T-cell (primary cell): ENCODE measurements at regions not wholly inside any gene's neighbourhood (a gene's known extent, or its start where the extent isn't known, plus 50 kb on each side); places are given as distances from the start of the nearest gene placed in this dataset.

ENCODE experiments used
- ATAC-seq, 4 experiments: fragments of 200-7000 bp in 3 of 4; fragments of 150-1000 bp in 1 of 4; cut with Tn5 transposase; replicated peaks in 1 of 4; 1 replicate in 3 of 4; 2 replicates in 1 of 4; pipeline ENCODE4 v1.10.0; 2021; ENCODE audit warnings: moderate library complexity in 3 of 4, mild to moderate bottlenecking in 2 of 4, moderate number of reproducible peaks in 1 of 4
- CTCF ChIA-PET, 2 donors: fragments of 300-600 bp; sonication (Branson Sonifier 250); formaldehyde crosslinking; loops; one replicate each; lab custom pipeline; 2022; ENCODE audit warnings: antibody characterized with exemption in 2 of 2; lab: Charles Lee
- POLR2A ChIA-PET, 2 donors: fragments of 300-600 bp; sonication (Branson Sonifier 250); formaldehyde crosslinking; loops; one replicate each; lab custom pipeline; 2022; ENCODE audit warnings: antibody characterized with exemption in 2 of 2; lab: Charles Lee
- DNase-seq, 35 experiments: peaks; one replicate each; pipeline versions ENCODE4 v3.0.0 to v3.0.0-alpha.2; 2013 to 2023
- H3K27ac ChIP-seq: one replicate; pipeline ENCODE4 v1.5.1; 2013; ENCODE audit warnings: low read length
- H3K27me3 ChIP-seq, 2 experiments: replicated peaks in 1 of 2; 1 replicate in 1 of 2; 2 replicates in 1 of 2; pipeline versions ENCODE4 v1.6.1 to v1.7.0; 2013; ENCODE audit warnings: low read length in 1 of 2, mixed read lengths in 1 of 2; ENCODE audit not compliant: control insufficient read depth in 2 of 2, insufficient read depth in 2 of 2; ENCODE audit errors: extremely low read depth in 1 of 2
- H3K36me3 ChIP-seq, 2 donors: 1 replicate in 1 of 2; 2 replicates in 1 of 2; pipeline versions ENCODE4 v1.6.1 to v1.7.0; 2013; ENCODE audit warnings: low read length in 1 of 2; ENCODE audit not compliant: control insufficient read depth in 2 of 2, insufficient read depth in 1 of 2; ENCODE audit errors: extremely low read depth in 1 of 2
- H3K4me1 ChIP-seq, 2 experiments: 1 replicate in 1 of 2; 2 replicates in 1 of 2; pipeline versions ENCODE4 v1.6.1 to v1.7.0; 2013; ENCODE audit warnings: low read length in 2 of 2, mixed read lengths in 1 of 2; ENCODE audit not compliant: insufficient read depth in 2 of 2, control insufficient read depth in 1 of 2; ENCODE audit errors: extremely low read depth in 1 of 2
- H3K4me3 ChIP-seq, 2 donors: 1 replicate in 1 of 2; 2 replicates in 1 of 2; pipeline versions ENCODE4 v1.5.1 to v1.7.0; 2013; ENCODE audit warnings: mild to moderate bottlenecking in 2 of 2, low read length in 1 of 2, moderate library complexity in 1 of 2; ENCODE audit not compliant: control insufficient read depth in 1 of 2; ENCODE audit errors: extremely low read depth in 1 of 2
- H3K9me3 ChIP-seq: 2 replicates; pipeline ENCODE4 v1.7.0; 2013
- H3K27ac Mint-ChIP-seq, 2 donors: one replicate each; pipeline ENCODE4 v1.8.0; 2020 to 2021; ENCODE audit warnings: mild to moderate bottlenecking in 2 of 2, mixed read lengths in 2 of 2
- H3K27me3 Mint-ChIP-seq, 2 donors: one replicate each; pipeline ENCODE4 v1.8.0; 2021 to 2022; ENCODE audit warnings: mixed read lengths in 2 of 2
- H3K36me3 Mint-ChIP-seq: one replicate; pipeline ENCODE4 v1.8.0; 2021; ENCODE audit warnings: mixed read lengths
- H3K4me1 Mint-ChIP-seq, 3 donors: one replicate each; pipeline ENCODE4 v1.8.0; 2020 to 2022; ENCODE audit warnings: mixed read lengths in 3 of 3, mild to moderate bottlenecking in 1 of 3
- H3K4me3 Mint-ChIP-seq, 3 donors: one replicate each; pipeline ENCODE4 v1.8.0; 2020 to 2022; ENCODE audit warnings: mild to moderate bottlenecking in 3 of 3, mixed read lengths in 3 of 3, moderate library complexity in 3 of 3
- H3K9me3 Mint-ChIP-seq, 3 donors: one replicate each; pipeline ENCODE4 v1.8.0; 2020 to 2022; ENCODE audit warnings: mixed read lengths in 3 of 3
- WGBS: methylation state at CpG from one replicate; pipeline ENCODE4 v1.1.5; 2013; ENCODE audit warnings: missing lambda C conversion rate; ENCODE audit not compliant: insufficient coverage; 5-methylcytosine and 5-hydroxymethylcytosine counted together

GRCh38 chr5:155834271-155834975 lies 492.5 kb upstream of the SGCD start:
- Histone ChIP-seq H3K9me3 (no peaks in the 10 kb centered on the region), H3K4me3 (no peak overlapping the region), H3K36me3 (no peaks in the 10 kb centered on the region), H3K27me3 (no peaks in the 10 kb centered on the region), H3K4me1 (peaks cover 0 to 8% of the 10 kb centered on the region in 2 experiments), H3K27ac (no peak overlapping the region)
- ATAC-seq, result no peak
- H3K4me1 Mint-ChIP-seq, result no peaks in the 10 kb centered on the region
- WGBS, result 80% methylated on average over 1 of the region's 9 CpGs
- ChIA-PET POLR2A (no interaction called here), CTCF (no interaction called here)
- H3K36me3 Mint-ChIP-seq, result no peaks in the 10 kb centered on the region
- peaks cover 0 to 3% (median 0%) of the 10 kb centered on the region in 3 donors for H3K9me3 Mint-ChIP-seq
- DNase-seq, result peak in 2 of 35 experiments; percentile 3 to 25
- H3K27ac Mint-ChIP-seq, result peak overlapping the region in 1 of 2 donors; percentile 36
- H3K4me3 Mint-ChIP-seq, result no peak overlapping the region
- no peaks in the 10 kb centered on the region for H3K27me3 Mint-ChIP-seq

- Mint-ChIP-seq H3K27ac (no peak overlapping the region), H3K9me3 (peaks cover 0 to 3% (median 0%) of the 10 kb centered on the region in 3 donors), H3K4me1 (no peaks in the 10 kb centered on the region), H3K27me3 (no peaks in the 10 kb centered on the region), H3K4me3 (no peak overlapping the region), H3K36me3 (no peaks in the 10 kb centered on the region)
- DNase-seq (no peak), ATAC-seq (no peak)
- no peaks in the 10 kb centered on the region for H3K36me3 ChIP-seq
- H3K27me3 ChIP-seq, result no peaks in the 10 kb centered on the region
- no CpG with 5 or more reads among the region's 4 CpGs for WGBS
- no peaks in the 10 kb centered on the region for H3K9me3 ChIP-seq
- ChIA-PET CTCF (no interaction called here), POLR2A (no interaction called here)
- H3K4me1 ChIP-seq, result peaks cover 0 to 8% of the 10 kb centered on the region in 2 experiments
- H3K4me3 ChIP-seq, result no peak overlapping the region
- H3K27ac ChIP-seq, result no peak overlapping the region
Measured at GRCh38 chr5:155836089-155836803, 490.7 kb upstream of the SGCD start.

- H3K4me1 Mint-ChIP-seq, result no peaks in the 10 kb centered on the region
- H3K4me3 ChIP-seq, result no peak overlapping the region
- no peak overlapping the region for H3K27ac ChIP-seq
- ChIA-PET POLR2A (no interaction called here), CTCF (no interaction called here)
- H3K9me3 Mint-ChIP-seq, result peaks cover 0 to 3% (median 0%) of the 10 kb centered on the region in 3 donors
- ATAC-seq, result no peak
- DNase-seq, result no peak
- no peak overlapping the region for H3K27ac Mint-ChIP-seq
- no CpG with 5 or more reads among the region's 2 CpGs for WGBS
- no peaks in the 10 kb centered on the region for H3K27me3 ChIP-seq
- peaks cover 0 to 3% of the 10 kb centered on the region in 2 donors for H3K27me3 Mint-ChIP-seq
- H3K4me1 ChIP-seq, result peaks cover 0 to 7% of the 10 kb centered on the region in 2 experiments
- no peaks in the 10 kb centered on the region for H3K36me3 Mint-ChIP-seq
- H3K4me3 Mint-ChIP-seq, result no peak overlapping the region
- no peaks in the 10 kb centered on the region for H3K36me3 ChIP-seq
- H3K9me3 ChIP-seq, result no peaks in the 10 kb centered on the region
Measured at GRCh38 chr5:155838394-155838793, 488.6 kb upstream of the SGCD start.

- POLR2A ChIA-PET, result no interaction called here
- 86% methylated on average over 1 of the region's 5 CpGs for WGBS
- no peak overlapping the region for H3K27ac Mint-ChIP-seq
- ATAC-seq, result no peak
- H3K9me3 Mint-ChIP-seq, result peaks cover 0 to 3% (median 0%) of the 10 kb centered on the region in 3 donors
- H3K4me3 Mint-ChIP-seq, result no peak overlapping the region
- no peaks in the 10 kb centered on the region for H3K4me1 Mint-ChIP-seq
- H3K36me3 Mint-ChIP-seq, result no peaks in the 10 kb centered on the region
- Histone ChIP-seq H3K4me3 (no peak overlapping the region), H3K36me3 (no peaks in the 10 kb centered on the region), H3K27me3 (no peaks in the 10 kb centered on the region), H3K27ac (no peak overlapping the region), H3K4me1 (peaks cover 0 to 2% of the 10 kb centered on the region in 2 experiments), H3K9me3 (no peaks in the 10 kb centered on the region)
- CTCF ChIA-PET, result no interaction called here
- DNase-seq, result peak in 1 of 35 experiments; percentile 1
- H3K27me3 Mint-ChIP-seq, result peaks cover 0 to 3% of the 10 kb centered on the region in 2 donors
Measured at GRCh38 chr5:155839251-155840037, 487.5 kb upstream of the SGCD start.

GRCh38 chr5:155844542-155844941 lies 482.4 kb upstream of the SGCD start:
- ATAC-seq (no peak), DNase-seq (no peak)
- no peak overlapping the region for H3K27ac Mint-ChIP-seq
- H3K9me3 ChIP-seq, result no peaks in the 10 kb centered on the region
- peaks cover 0 to 3% of the 10 kb centered on the region in 2 donors for H3K27me3 Mint-ChIP-seq
- no peak overlapping the region for H3K4me3 Mint-ChIP-seq
- no CpG with 5 or more reads among the region's 4 CpGs for WGBS
- ChIA-PET POLR2A (no interaction called here), CTCF (interaction anchor here in 1 of 2 donors (0.6 kb wide), 1 partner anchor 106 kb away, joined by 3 read pairs; no protein-coding TSS in a partner anchor)
- no peaks in the 10 kb centered on the region for H3K36me3 ChIP-seq
- H3K4me3 ChIP-seq, result no peak overlapping the region
- H3K27me3 ChIP-seq, result no peaks in the 10 kb centered on the region
- no peak overlapping the region for H3K27ac ChIP-seq
- H3K9me3 Mint-ChIP-seq, result no peaks in the 10 kb centered on the region
- H3K36me3 Mint-ChIP-seq, result no peaks in the 10 kb centered on the region
- H3K4me1 Mint-ChIP-seq, result no peaks in the 10 kb centered on the region
- H3K4me1 ChIP-seq, result no peaks in the 10 kb centered on the region

- ChIA-PET CTCF (no interaction called here), POLR2A (interaction anchor here in 1 of 2 donors (0.6 kb wide), 1 partner anchor 123 kb away, joined by 3 read pairs; no protein-coding TSS in a partner anchor)
- Histone ChIP-seq H3K27ac (no peak overlapping the region), H3K4me1 (no peaks in the 10 kb centered on the region), H3K36me3 (no peaks in the 10 kb centered on the region), H3K27me3 (no peaks in the 10 kb centered on the region), H3K9me3 (no peaks in the 10 kb centered on the region), H3K4me3 (no peak overlapping the region)
- Mint-ChIP-seq H3K27ac (no peak overlapping the region), H3K4me3 (no peak overlapping the region), H3K27me3 (peaks cover 0 to 11% of the 10 kb centered on the region in 2 donors), H3K36me3 (no peaks in the 10 kb centered on the region), H3K9me3 (peaks cover 0 to 3% (median 2%) of the 10 kb centered on the region in 3 donors), H3K4me1 (no peaks in the 10 kb centered on the region)
- 100% methylated on average over 2 of the region's 3 CpGs for WGBS
- no peak for DNase-seq
- ATAC-seq, result no peak
Measured at GRCh38 chr5:155850370-155850769, 476.6 kb upstream of the SGCD start.
